GM21360 (cell line): ENCODE measurements at regions not wholly inside any gene's neighbourhood (a gene's known extent, or its start where the extent isn't known, plus 50 kb on each side); places are given as distances from the start of the nearest gene placed in this dataset.

Experiments used
- ATAC-seq: cut with Tn5 transposase; IDR thresholded peaks from one replicate; pipeline ENCODE4 v1.9.1; 2021; ENCODE audit warnings: mild to moderate bottlenecking, moderate library complexity; ENCODE audit not compliant: unreplicated experiment

GRCh38 chr12:27179400-27180214 lies 64.5 kb upstream of the STK38L start:
- ATAC-seq, result peak; percentile 85

GRCh38 chr12:27180906-27181505 lies 63.1 kb upstream of the STK38L start:
- ATAC-seq, result no peak

GRCh38 chr12:27183342-27183741 lies 60.7 kb upstream of the STK38L start:
- no peak for ATAC-seq

GRCh38 chr12:27185234-27186021 lies 58.7 kb upstream of the STK38L start:
- peak; percentile 91 for ATAC-seq

GRCh38 chr12:27186022-27186839 lies 57.9 kb upstream of the STK38L start:
- no peak for ATAC-seq

GRCh38 chr12:27187697-27188096 lies 56.4 kb upstream of the STK38L start:
- ATAC-seq, result no peak

GRCh38 chr12:27190761-27191160 lies 53.3 kb upstream of the STK38L start:
- ATAC-seq, result no peak

GRCh38 chr12:27191531-27191930 lies 52.6 kb upstream of the STK38L start:
- no peak for ATAC-seq

GRCh38 chr12:27192118-27192802 lies 51.8 kb upstream of the STK38L start:
- ATAC-seq, result no peak

GRCh38 chr12:27193106-27193505 lies 51.0 kb upstream of the STK38L start:
- ATAC-seq, result no peak

GRCh38 chr12:27193854-27194544 lies 50.1 kb upstream of the STK38L start:
- ATAC-seq, result no peak
